ENCODE measurements at regions not wholly inside any gene's neighbourhood (a gene's known extent, or its start where the extent isn't known, plus 50 kb on each side); places are given as distances from the start of the nearest gene placed in this dataset.

GRCh38 chr4:90069151-90069550, 58.0 kb upstream of the CCSER1 start:
- TF ChIP-seq EZH2 (IDR thresholded peaks at IDR 0.05; ENCODE audit: low read length, unreplicated experiment): no peak
- TF ChIP-seq CTCF (conservative IDR thresholded peaks at IDR 0.05; ENCODE audit: low read depth, low read length): no peak
- TF ChIP-seq EZH2phosphoT487 (IDR thresholded peaks at IDR 0.05; ENCODE audit: borderline replicate concordance, low read length): no peak

Measured in PC-3 (cell line).